ENCODE measurements at regions not wholly inside any gene's neighbourhood (a gene's known extent, or its start where the extent isn't known, plus 50 kb on each side); places are given as distances from the start of the nearest gene placed in this dataset.

- TF ChIP-seq POLR2A (IDR thresholded peaks at IDR 0.05) (no peak), CTCF (IDR thresholded peaks at IDR 0.05) (no peak)
Measured at GRCh38 chr4:181077341-181077740, 1165.9 kb upstream of the TENM3 start.
